Activated T-cell treated with anti-CD3 and anti-CD28 coated beads, Interleukin-2, amount 50 U/mL, for 72 hours (primary cell): ENCODE measurements at regions not wholly inside any gene's neighbourhood (a gene's known extent, or its start where the extent isn't known, plus 50 kb on each side); places are given as distances from the start of the nearest gene placed in this dataset.

Experiments used
- ATAC-seq, 2 donors: fragments of 150-1000 bp; cut with Tn5 transposase; replicated peaks in 1 of 2; 2 replicates each; pipeline ENCODE4 v1.10.0; 2021; ENCODE audit warnings: moderate library complexity in 2 of 2, mild to moderate bottlenecking in 1 of 2
- DNase-seq, 2 donors: peaks; one replicate each; pipeline ENCODE4 v3.0.0; 2021 to 2022; ENCODE audit warnings: mixed read lengths in 1 of 2
- H3K27ac Mint-ChIP-seq: one replicate; pipeline ENCODE4 v1.8.0; 2022; ENCODE audit warnings: mild to moderate bottlenecking, moderate library complexity, mixed read lengths
- H3K27me3 Mint-ChIP-seq: one replicate; pipeline ENCODE4 v1.8.0; 2022; ENCODE audit warnings: low read depth, mixed read lengths
- H3K36me3 Mint-ChIP-seq, 2 donors: one replicate each; pipeline ENCODE4 v1.8.0; 2022; ENCODE audit warnings: mixed read lengths in 2 of 2, mild to moderate bottlenecking in 1 of 2; ENCODE audit not compliant: insufficient read depth in 2 of 2
- H3K4me1 Mint-ChIP-seq: one replicate; pipeline ENCODE4 v1.8.0; 2022; ENCODE audit warnings: low read depth, mixed read lengths
- H3K4me3 Mint-ChIP-seq, 2 donors: one replicate each; pipeline ENCODE4 v1.8.0; 2022; ENCODE audit warnings: mild to moderate bottlenecking in 2 of 2, mixed read lengths in 2 of 2, moderate library complexity in 2 of 2
- H3K9me3 Mint-ChIP-seq, 2 donors: one replicate each; pipeline ENCODE4 v1.8.0; 2022; ENCODE audit warnings: mixed read lengths in 2 of 2

GRCh38 chr20:55576981-55577380 lies 428.3 kb downstream of the CBLN4 start:
- Mint-ChIP-seq H3K9me3 (peaks cover 0 to 2% of the 10 kb centered on the region in 2 donors), H3K36me3 (no peaks in the 10 kb centered on the region), H3K4me1 (no peaks in the 10 kb centered on the region), H3K27me3 (no peaks in the 10 kb centered on the region), H3K4me3 (no peak overlapping the region), H3K27ac (no peak overlapping the region)
- DNase-seq (no peak), ATAC-seq (no peak)

GRCh38 chr20:55569084-55569483 lies 436.2 kb downstream of the CBLN4 start:
- Mint-ChIP-seq H3K27ac (no peak overlapping the region), H3K4me3 (no peak overlapping the region), H3K4me1 (no peaks in the 10 kb centered on the region), H3K36me3 (no peaks in the 10 kb centered on the region), H3K27me3 (no peaks in the 10 kb centered on the region), H3K9me3 (peaks cover 0 to 3% of the 10 kb centered on the region in 2 donors)
- no peak for ATAC-seq
- DNase-seq: no peak

GRCh38 chr20:55567826-55568225 lies 437.5 kb downstream of the CBLN4 start:
- H3K9me3 Mint-ChIP-seq: peaks cover 0 to 5% of the 10 kb centered on the region in 2 donors

GRCh38 chr20:55565096-55565773 lies 440.1 kb downstream of the CBLN4 start:
- H3K9me3 Mint-ChIP-seq: peaks cover 0 to 5% of the 10 kb centered on the region in 2 donors
- no peaks in the 10 kb centered on the region for H3K4me1 Mint-ChIP-seq
- H3K27ac Mint-ChIP-seq: no peak overlapping the region
- no peak overlapping the region for H3K4me3 Mint-ChIP-seq
- DNase-seq (no peak), ATAC-seq (no peak)
- no peaks in the 10 kb centered on the region for H3K27me3 Mint-ChIP-seq
- H3K36me3 Mint-ChIP-seq: no peaks in the 10 kb centered on the region

More at GRCh38 chr20:55567826-55568225, 437.5 kb downstream of the CBLN4 start:
- no peak overlapping the region for H3K4me3 Mint-ChIP-seq
- DNase-seq: no peak
- no peak for ATAC-seq
- H3K27me3 Mint-ChIP-seq: no peaks in the 10 kb centered on the region
- no peak overlapping the region for H3K27ac Mint-ChIP-seq
- H3K4me1 Mint-ChIP-seq: no peaks in the 10 kb centered on the region
- no peaks in the 10 kb centered on the region for H3K36me3 Mint-ChIP-seq

- Mint-ChIP-seq H3K4me1 (no peaks in the 10 kb centered on the region), H3K36me3 (no peaks in the 10 kb centered on the region), H3K9me3 (peaks cover 8 to 10% of the 10 kb centered on the region in 2 donors), H3K27me3 (no peaks in the 10 kb centered on the region), H3K4me3 (no peak overlapping the region), H3K27ac (no peak overlapping the region)
- no peak for DNase-seq
- ATAC-seq: no peak
These were observed 444.1 kb downstream of the CBLN4 start for GRCh38 chr20:55561259-55561658.

GRCh38 chr20:55557191-55557590 lies 448.1 kb downstream of the CBLN4 start:
- Mint-ChIP-seq H3K4me3 (no peak overlapping the region), H3K27me3 (no peaks in the 10 kb centered on the region), H3K36me3 (no peaks in the 10 kb centered on the region), H3K4me1 (no peaks in the 10 kb centered on the region), H3K9me3 (peaks cover 5 to 13% of the 10 kb centered on the region in 2 donors), H3K27ac (no peak overlapping the region)
- ATAC-seq (no peak), DNase-seq (no peak)

- no peaks in the 10 kb centered on the region for H3K36me3 Mint-ChIP-seq
- H3K27me3 Mint-ChIP-seq: no peaks in the 10 kb centered on the region
- DNase-seq: no peak
- no peak for ATAC-seq
- no peaks in the 10 kb centered on the region for H3K4me1 Mint-ChIP-seq
- no peak overlapping the region for H3K4me3 Mint-ChIP-seq
- peaks cover 5 to 13% of the 10 kb centered on the region in 2 donors for H3K9me3 Mint-ChIP-seq
- H3K27ac Mint-ChIP-seq: no peak overlapping the region
These were observed 450.2 kb downstream of the CBLN4 start for GRCh38 chr20:55555075-55555650.

GRCh38 chr20:55544638-55545037 lies 460.7 kb downstream of the CBLN4 start:
- no peak overlapping the region for H3K27ac Mint-ChIP-seq
- peaks cover 2 to 7% of the 10 kb centered on the region in 2 donors for H3K9me3 Mint-ChIP-seq
- no peak for ATAC-seq
- no peak overlapping the region for H3K4me3 Mint-ChIP-seq
- H3K36me3 Mint-ChIP-seq: peaks cover 0 to 2% of the 10 kb centered on the region in 2 donors
- no peak for DNase-seq
- no peaks in the 10 kb centered on the region for H3K4me1 Mint-ChIP-seq
- H3K27me3 Mint-ChIP-seq: no peaks in the 10 kb centered on the region

- DNase-seq (no peak), ATAC-seq (no peak)
- Mint-ChIP-seq H3K4me1 (no peaks in the 10 kb centered on the region), H3K27ac (no peak overlapping the region), H3K27me3 (no peaks in the 10 kb centered on the region), H3K9me3 (peaks cover 5 to 6% of the 10 kb centered on the region in 2 donors), H3K4me3 (no peak overlapping the region), H3K36me3 (peaks cover 0 to 2% of the 10 kb centered on the region in 2 donors)
These were observed 464.8 kb downstream of the CBLN4 start for GRCh38 chr20:55540486-55540885.

- H3K36me3 Mint-ChIP-seq: peaks cover 0 to 2% of the 10 kb centered on the region in 2 donors
- ATAC-seq (no peak), DNase-seq (no peak)
- H3K27ac Mint-ChIP-seq: no peak overlapping the region
- no peaks in the 10 kb centered on the region for H3K4me1 Mint-ChIP-seq
- no peak overlapping the region for H3K4me3 Mint-ChIP-seq
- H3K9me3 Mint-ChIP-seq: peaks cover 4 to 6% of the 10 kb centered on the region in 2 donors
- H3K27me3 Mint-ChIP-seq: no peaks in the 10 kb centered on the region
These were observed 465.3 kb downstream of the CBLN4 start for GRCh38 chr20:55540013-55540412.

GRCh38 chr20:55538261-55538908 lies 466.9 kb downstream of the CBLN4 start:
- ATAC-seq: no peak
- H3K4me3 Mint-ChIP-seq: no peak overlapping the region
- no peaks in the 10 kb centered on the region for H3K4me1 Mint-ChIP-seq
- H3K27ac Mint-ChIP-seq: no peak overlapping the region
- peaks cover 0 to 2% of the 10 kb centered on the region in 2 donors for H3K36me3 Mint-ChIP-seq
- peaks cover 2 to 4% of the 10 kb centered on the region in 2 donors for H3K9me3 Mint-ChIP-seq
- no peak for DNase-seq
- no peaks in the 10 kb centered on the region for H3K27me3 Mint-ChIP-seq

GRCh38 chr20:55535366-55535765 lies 470.0 kb downstream of the CBLN4 start:
- H3K36me3 Mint-ChIP-seq: no peaks in the 10 kb centered on the region
- ATAC-seq: no peak
- H3K9me3 Mint-ChIP-seq: peaks cover 2 to 4% of the 10 kb centered on the region in 2 donors
- DNase-seq: no peak
- no peaks in the 10 kb centered on the region for H3K27me3 Mint-ChIP-seq
- H3K4me1 Mint-ChIP-seq: no peaks in the 10 kb centered on the region
- no peak overlapping the region for H3K4me3 Mint-ChIP-seq
- H3K27ac Mint-ChIP-seq: no peak overlapping the region

- Mint-ChIP-seq H3K9me3 (peaks cover 2 to 4% of the 10 kb centered on the region in 2 donors), H3K36me3 (no peaks in the 10 kb centered on the region), H3K4me1 (no peaks in the 10 kb centered on the region), H3K27ac (no peak overlapping the region), H3K4me3 (no peak overlapping the region), H3K27me3 (no peaks in the 10 kb centered on the region)
- DNase-seq (no peak), ATAC-seq (no peak)
These were observed 471.7 kb downstream of the CBLN4 start for GRCh38 chr20:55533632-55534031.
